ENCODE measurements at regions not wholly inside any gene's neighbourhood (a gene's known extent, or its start where the extent isn't known, plus 50 kb on each side); places are given as distances from the start of the nearest gene placed in this dataset.
A peak's percentile ranks its signal among the peaks of the same experiment; 100 is the strongest.

GRCh38 chr6:98657764-98658163 is 176.6 kb upstream of the POU3F2 start:
- no peak for DNase-seq

GRCh38 chr6:98669371-98669770 is 165.0 kb upstream of the POU3F2 start:
- no peak for DNase-seq

- DNase-seq = no peak
These were observed 164.2 kb upstream of the POU3F2 start for GRCh38 chr6:98670045-98670746.

DNA sequence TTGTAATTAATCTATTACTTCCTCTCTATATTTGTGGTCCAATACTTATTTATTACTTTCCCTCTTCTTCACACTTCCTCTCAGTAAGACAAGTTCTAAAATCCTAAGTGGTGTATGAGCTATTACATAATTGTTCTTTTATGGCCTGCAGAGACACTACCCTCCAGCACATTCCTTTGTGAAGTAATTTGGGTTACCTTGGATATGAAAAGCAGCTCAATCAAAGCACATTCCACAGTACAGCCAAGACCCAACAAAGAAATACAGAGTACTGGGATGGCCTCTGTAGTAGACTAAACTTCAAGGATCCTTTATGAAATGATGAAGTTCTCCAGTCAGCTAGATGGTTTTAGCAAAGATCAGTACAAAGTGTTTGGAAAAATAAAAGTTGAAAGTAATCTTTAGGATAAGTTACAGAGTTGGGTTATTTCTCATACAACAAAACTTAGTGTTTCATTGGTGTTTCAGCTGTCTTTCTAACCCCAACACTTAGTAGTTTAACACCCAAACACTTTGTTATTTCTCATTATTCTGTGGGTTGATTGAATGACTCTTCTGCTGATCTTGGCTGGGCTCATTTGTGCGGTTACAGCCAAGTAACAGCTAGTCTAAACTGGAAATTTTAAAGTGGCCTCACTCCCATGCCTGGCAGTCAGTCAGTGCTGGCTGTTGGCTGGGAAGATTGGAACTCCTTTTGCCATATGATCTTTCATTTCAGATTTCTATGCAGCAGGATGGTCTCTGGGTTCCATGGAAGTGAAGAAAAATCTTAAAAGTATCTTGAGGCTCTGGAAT is 161.5 kb upstream of the POU3F2 start:
- no peak for DNase-seq

GRCh38 chr6:98678481-98678880 is 155.9 kb upstream of the POU3F2 start:
- DNase-seq = no peak

DNA sequence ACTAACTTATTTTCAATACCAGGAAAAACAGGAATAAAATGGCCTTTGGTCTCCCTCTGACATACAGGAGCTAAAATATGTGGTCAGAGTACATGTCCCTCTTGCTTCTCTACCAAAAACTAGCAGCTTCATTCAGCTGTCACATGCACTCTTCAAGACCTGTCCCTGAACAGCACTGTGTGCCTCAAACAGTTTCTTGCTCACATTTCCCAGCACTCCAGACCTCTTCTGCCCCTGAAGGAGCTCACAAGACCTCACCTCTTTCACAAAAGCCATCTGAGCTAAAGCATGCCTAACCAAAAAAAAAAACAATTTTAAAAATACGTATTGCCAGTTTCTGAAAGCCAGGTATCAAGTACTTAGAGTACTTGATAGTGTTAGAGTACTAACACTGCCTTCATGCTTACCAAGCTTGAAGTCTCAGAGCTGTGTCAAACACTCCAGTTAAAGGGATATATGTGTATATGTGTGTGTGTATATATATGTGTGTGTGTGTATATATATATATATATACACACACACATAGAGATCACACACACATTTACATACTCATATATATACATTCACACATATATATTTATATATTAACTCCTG is 148.3 kb upstream of the POU3F2 start:
- no peak for DNase-seq

- DNase-seq = no peak
These were observed 146.6 kb upstream of the POU3F2 start for GRCh38 chr6:98687752-98688151.

DNA sequence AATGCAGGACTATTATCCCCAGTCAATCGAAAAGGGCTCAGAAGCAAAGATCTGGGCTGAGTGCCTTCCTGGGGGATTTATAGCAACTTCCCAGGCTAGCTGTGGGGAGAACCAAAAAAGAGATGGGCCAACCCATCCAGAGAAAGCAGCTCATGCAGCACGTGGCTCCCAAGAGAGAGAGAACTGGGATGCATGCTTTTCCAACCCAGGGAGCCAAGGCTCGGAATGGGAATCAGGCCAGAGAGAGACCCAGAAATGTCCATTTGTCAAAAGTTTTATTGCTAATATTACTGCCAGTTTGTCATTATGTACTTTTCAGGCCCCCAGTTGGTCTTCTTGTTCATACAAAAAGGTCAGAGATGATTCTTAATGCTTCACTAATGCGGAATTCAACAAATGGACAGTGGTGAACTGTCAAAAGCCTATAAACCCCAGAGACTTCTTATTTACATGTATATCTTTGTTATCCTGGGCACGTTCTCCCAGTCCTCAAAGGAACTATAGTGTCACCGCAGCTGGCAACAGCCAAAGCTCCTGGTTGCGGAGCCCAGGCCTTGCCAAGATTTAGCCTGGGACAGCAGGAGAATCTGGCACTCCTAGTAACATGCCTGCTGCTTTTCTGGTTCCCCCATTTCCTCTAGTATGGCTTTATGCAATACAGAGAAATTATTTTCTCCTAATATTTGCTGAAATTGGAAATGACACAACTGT is 139.1 kb upstream of the POU3F2 start:
- no peak for DNase-seq

GRCh38 chr6:98711380-98711779 is 123.0 kb upstream of the POU3F2 start:
- DNase-seq = no peak

GRCh38 chr6:98716341-98716740 is 118.0 kb upstream of the POU3F2 start:
- no peak for DNase-seq

GRCh38 chr6:98717322-98717877 is 117.0 kb upstream of the POU3F2 start:
- no peak for DNase-seq

DNA sequence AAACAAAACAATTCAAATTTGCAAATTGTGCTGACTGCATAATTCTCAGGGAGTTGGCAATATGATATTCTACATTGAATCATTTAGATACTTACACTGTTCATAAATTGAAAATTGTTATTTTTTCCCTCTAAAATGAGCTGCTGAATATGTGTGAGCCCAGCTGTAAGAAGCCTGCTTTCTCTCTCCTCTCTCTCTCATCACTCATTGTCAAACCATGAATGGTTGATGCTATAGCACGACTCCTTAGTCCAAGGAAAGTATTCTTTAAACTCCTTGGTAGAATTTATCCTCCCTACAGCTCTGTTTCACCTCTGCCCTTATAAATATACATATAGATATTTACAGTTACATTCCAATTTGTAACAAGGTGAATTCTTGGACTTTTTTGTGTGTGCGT is 116.4 kb upstream of the POU3F2 start:
- no peak for DNase-seq

DNA sequence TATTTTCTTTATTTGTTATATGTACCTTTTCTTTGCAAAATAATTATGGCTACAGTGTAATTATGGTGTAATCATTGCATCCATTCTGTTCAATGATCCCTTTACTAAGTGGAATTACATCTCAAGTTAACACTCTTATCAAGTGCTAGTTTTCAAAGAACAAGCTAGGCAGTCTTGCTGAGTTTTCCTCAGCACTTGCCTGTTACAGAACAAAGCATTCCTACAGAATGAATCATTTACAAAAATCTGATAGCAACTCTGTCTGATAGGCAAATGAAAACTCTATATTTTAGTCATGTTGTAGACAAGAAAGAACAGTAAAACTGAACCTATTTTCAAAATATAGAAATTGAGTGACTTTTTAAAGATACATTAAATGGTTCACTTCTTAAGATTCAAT is 109.8 kb upstream of the POU3F2 start:
- no peak for DNase-seq

DNA sequence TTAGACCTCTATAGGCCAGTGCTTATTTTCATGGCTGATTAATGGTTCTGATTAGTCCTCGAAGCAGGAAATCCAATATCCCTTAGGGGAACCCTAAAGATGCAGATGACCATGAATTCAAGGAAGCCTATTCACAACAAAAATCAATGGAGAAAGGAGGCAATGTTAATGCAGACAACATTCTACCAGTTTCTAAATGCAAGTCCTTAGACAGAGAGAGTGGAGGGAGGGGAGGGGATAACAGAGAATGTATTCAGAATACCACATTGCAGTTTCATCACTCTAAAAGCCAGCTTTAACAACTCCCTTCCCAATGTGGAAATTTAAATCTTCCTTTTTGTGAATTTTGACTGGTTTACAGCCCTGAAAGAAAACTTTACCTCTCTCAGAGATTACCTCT is 87.1 kb upstream of the POU3F2 start:
- DNase-seq = no peak

GRCh38 chr6:98747960-98748359 is 86.4 kb upstream of the POU3F2 start:
- no peak for DNase-seq

DNA sequence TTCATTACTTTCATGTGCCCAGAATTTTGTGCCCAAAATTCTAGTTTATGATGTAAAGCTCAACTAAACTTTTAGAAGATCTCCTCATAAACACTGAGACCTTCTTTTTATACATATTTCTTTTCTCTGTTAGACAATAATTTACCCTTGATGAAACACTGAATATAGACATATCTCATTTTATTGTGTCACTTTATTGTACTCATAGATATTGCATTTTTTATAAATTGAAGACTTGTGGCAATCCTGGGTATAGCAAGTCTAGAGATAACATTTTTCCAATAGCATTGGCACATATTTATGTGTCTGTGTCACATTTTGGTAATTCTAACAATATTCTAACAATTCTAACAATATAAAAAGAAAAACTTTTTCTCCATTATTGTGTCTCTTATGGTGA is 74.9 kb upstream of the POU3F2 start:
- DNase-seq = no peak

GRCh38 chr6:98764373-98764911 is 69.9 kb upstream of the POU3F2 start:
- DNase-seq = no peak

DNA sequence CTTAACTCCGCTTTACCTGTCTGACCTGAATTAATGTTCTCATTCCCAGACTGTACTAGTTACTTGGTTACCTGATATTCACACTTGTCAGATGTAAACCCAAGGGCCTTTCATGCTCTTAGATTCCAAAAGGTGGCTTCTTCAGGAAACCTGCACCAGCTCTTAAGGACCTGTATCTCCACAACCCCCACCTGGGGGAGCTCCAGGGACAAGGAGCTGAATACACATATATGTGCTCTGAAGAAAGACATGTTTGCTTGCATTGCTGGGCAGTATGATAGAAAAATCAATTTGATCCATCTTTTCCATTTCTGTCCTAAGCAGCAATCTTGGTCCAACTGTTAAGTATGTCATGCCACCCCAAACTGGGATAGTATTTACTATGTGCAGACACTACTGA is 64.8 kb upstream of the POU3F2 start:
- peak in 1 of 2 experiments; percentile 3 for DNase-seq

- no peak for DNase-seq
These were observed 59.2 kb upstream of the POU3F2 start for GRCh38 chr6:98775205-98775604.

DNA sequence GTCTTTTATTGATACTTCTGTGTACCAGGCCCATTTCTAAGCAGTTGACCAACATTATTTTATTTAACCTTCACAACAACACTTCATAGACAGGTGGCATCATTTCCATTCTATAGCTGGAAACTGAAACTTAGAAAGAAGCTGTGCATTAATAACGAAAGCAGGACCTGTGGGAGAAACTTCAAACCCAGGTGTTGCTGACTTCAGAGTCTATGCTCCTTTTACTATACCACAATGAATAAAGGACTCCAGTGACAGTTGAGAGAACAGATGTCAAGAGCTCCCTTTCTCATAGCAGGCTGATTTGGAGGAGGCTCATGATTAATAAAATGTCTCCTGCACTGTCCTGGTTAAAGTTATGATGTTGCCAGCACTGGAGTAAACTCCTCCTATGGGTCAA is 56.6 kb upstream of the POU3F2 start:
- no peak for DNase-seq

- no peak for DNase-seq
These were observed 54.8 kb upstream of the POU3F2 start for GRCh38 chr6:98779618-98780017.

DNA sequence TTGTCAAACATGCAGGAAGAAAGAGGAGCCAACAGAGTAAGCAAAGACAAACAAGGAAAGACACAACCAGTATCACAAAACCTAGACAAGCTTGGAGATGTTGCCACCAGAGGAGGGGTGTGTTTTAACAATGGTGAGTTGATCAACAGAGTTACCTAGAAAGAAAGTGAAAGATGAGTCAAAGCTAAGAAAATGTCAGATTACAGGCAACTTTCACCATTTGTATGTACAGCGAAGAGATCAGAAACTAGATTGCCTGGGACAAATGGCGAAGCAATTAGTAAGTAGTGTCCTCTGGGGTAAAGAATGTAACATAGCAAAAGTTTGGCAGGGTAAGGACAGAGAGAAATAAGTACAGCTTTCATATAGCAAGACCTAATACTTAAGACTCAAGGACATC is 51.6 kb upstream of the POU3F2 start:
- no peak for DNase-seq

DNA sequence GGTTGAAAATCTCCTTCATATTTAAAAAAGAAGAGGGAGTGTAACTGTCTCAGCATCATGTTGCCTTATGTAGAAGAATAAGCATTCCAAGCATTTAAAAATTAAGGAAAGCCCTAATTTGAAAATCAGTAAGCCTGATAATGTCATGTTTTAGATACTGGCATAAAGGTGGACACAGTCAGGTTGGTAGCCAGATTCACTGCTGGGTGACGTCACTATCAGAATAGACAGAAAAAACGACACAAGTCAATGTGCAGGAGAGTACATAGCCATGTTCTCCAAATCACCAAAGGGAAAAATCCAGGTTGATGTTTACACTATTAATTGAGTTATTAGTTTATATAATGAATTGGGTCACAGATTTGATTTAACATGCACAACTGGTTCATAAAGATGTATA is 50.8 kb upstream of the POU3F2 start:
- no peak for DNase-seq
